Esophagus muscularis mucosa (tissue), 4 donors: ENCODE measurements at regions not wholly inside any gene's neighbourhood (a gene's known extent, or its start where the extent isn't known, plus 50 kb on each side); places are given as distances from the start of the nearest gene placed in this dataset.

ENCODE experiments used
- DNase-seq: peaks from one replicate; pipeline ENCODE4 v3.0.0-alpha.2; 2017; ENCODE audit errors: extremely low spot score
- H3K27ac ChIP-seq, 4 donors: fragments of 200-600 bp; sonication (generic); replicated peaks in 1 of 4; 1 replicate in 3 of 4; 2 replicates in 1 of 4; pipeline ENCODE4 v1.5.1; 2016 to 2019; ENCODE audit warnings: mild to moderate bottlenecking in 1 of 4
- H3K27me3 ChIP-seq, 4 donors: fragments of 200-600 bp; sonication (generic); one replicate each; pipeline versions ENCODE4 v1.5.1 to v1.6.0; 2016 to 2019
- H3K36me3 ChIP-seq, 4 donors: fragments of 200-600 bp; sonication (generic); one replicate each; pipeline ENCODE4 v1.5.1; 2016 to 2019
- H3K4me1 ChIP-seq, 4 donors: fragments of 200-600 bp; sonication (generic); one replicate each; pipeline ENCODE4 v1.5.1; 2016 to 2019
- H3K4me3 ChIP-seq, 4 donors: fragments of 200-600 bp; sonication (generic); 1 replicate in 2 of 4; 2 replicates in 2 of 4; pipeline ENCODE4 v1.5.1; 2016 to 2019; ENCODE audit warnings: mild to moderate bottlenecking in 4 of 4, moderate library complexity in 1 of 4
- H3K9me3 ChIP-seq, 4 donors: fragments of 200-600 bp; sonication (generic); 1 replicate in 3 of 4; 2 replicates in 1 of 4; pipeline ENCODE4 v1.5.1; 2016 to 2019
- CTCF ChIP-seq, 3 experiments: fragments of 200-600 bp in 2 of 3; fragments of 450-650 bp in 1 of 3; sonication (generic) in 2 of 3; IDR thresholded peaks; one replicate each; pipeline ENCODE4 v1.5.1; 2017 to 2019; ENCODE audit warnings: antibody characterized with exemption in 3 of 3, mild to moderate bottlenecking in 2 of 3, moderate library complexity in 1 of 3
- EP300 ChIP-seq: sonication (generic); formaldehyde crosslinking; IDR thresholded peaks from one replicate; pipeline ENCODE4 v1.6.1; 2017; ENCODE audit warnings: antibody characterized with exemption
- POLR2A ChIP-seq: fragments of 450-650 bp; IDR thresholded peaks from one replicate; pipeline ENCODE4 v1.6.1; 2017; ENCODE audit warnings: antibody characterized with exemption, moderate library complexity, mild to moderate bottlenecking, low read depth
- POLR2AphosphoS5 ChIP-seq, 2 donors: sonication (generic); formaldehyde crosslinking; IDR thresholded peaks; one replicate each; pipeline ENCODE4 v1.6.1; 2017; ENCODE audit warnings: antibody characterized with exemption in 2 of 2
- WGBS: methylation state at CpG from one replicate; pipeline ENCODE4 v1.1.5; 2018; 5-methylcytosine and 5-hydroxymethylcytosine counted together
- intact Hi-C: fragments of 100-400 bp; cut with DNase I; formaldehyde crosslinking; loops from one replicate; pipeline ENCODE4 v1.15.1; 2023

- Histone ChIP-seq H3K4me3 (no peak overlapping the region), H3K4me1 (no peaks in the 10 kb centered on the region), H3K36me3 (no peaks in the 10 kb centered on the region), H3K27me3 (no peaks in the 10 kb centered on the region), H3K27ac (no peak overlapping the region), H3K9me3 (no peaks in the 10 kb centered on the region)
- TF ChIP-seq POLR2A (no peak), CTCF (IDR thresholded peaks at IDR 0.05) (no peak), EP300 (no peak), POLR2AphosphoS5 (IDR thresholded peaks at IDR 0.05) (no peak)
- 42% methylated on average over 8 of the region's 8 CpGs for WGBS
- no peak for DNase-seq
- intact Hi-C loops: no loop called here
Observed at GRCh38 chr3:16658004-16658924, 53.0 kb upstream of the DAZL start.

- WGBS: 89% methylated on average over 3 of the region's 3 CpGs
- Histone ChIP-seq H3K27me3 (no peaks in the 10 kb centered on the region), H3K9me3 (no peaks in the 10 kb centered on the region), H3K4me3 (no peak overlapping the region), H3K4me1 (no peaks in the 10 kb centered on the region), H3K27ac (no peak overlapping the region), H3K36me3 (no peaks in the 10 kb centered on the region)
- intact Hi-C loops: no loop called here
- DNase-seq: no peak
- no peak for TF ChIP-seq POLR2A
- no peak for TF ChIP-seq POLR2AphosphoS5 (IDR thresholded peaks at IDR 0.05)
- TF ChIP-seq CTCF (IDR thresholded peaks at IDR 0.05): no peak
- no peak for TF ChIP-seq EP300
Observed at GRCh38 chr3:16658925-16659793, 53.9 kb upstream of the DAZL start.

- DNase-seq: no peak
- intact Hi-C loops: no loop called here
- 60% methylated on average over 8 of the region's 8 CpGs for WGBS
Observed at GRCh38 chr3:16663854-16664712, 58.9 kb upstream of the DAZL start.

More at GRCh38 chr3:16663854-16664712, 58.9 kb upstream of the DAZL start:
- no peak overlapping the region for H3K27ac ChIP-seq
- H3K4me3 ChIP-seq: no peak overlapping the region
- no peaks in the 10 kb centered on the region for H3K4me1 ChIP-seq
- H3K9me3 ChIP-seq: no peaks in the 10 kb centered on the region
- H3K27me3 ChIP-seq: peaks cover 0 to 9% (median 0%) of the 10 kb centered on the region in 4 donors
- no peaks in the 10 kb centered on the region for H3K36me3 ChIP-seq
- TF ChIP-seq POLR2A (no peak), CTCF (IDR thresholded peaks at IDR 0.05) (no peak), POLR2AphosphoS5 (IDR thresholded peaks at IDR 0.05) (no peak), EP300 (no peak)
